ENCODE measurements at regions not wholly inside any gene's neighbourhood (a gene's known extent, or its start where the extent isn't known, plus 50 kb on each side); places are given as distances from the start of the nearest gene placed in this dataset.
"Not testable (repeated sequence)": the region's sequence is repeated elsewhere in the genome, so short reads cannot be mapped to it uniquely, and the experiment has no call there.

DNA sequence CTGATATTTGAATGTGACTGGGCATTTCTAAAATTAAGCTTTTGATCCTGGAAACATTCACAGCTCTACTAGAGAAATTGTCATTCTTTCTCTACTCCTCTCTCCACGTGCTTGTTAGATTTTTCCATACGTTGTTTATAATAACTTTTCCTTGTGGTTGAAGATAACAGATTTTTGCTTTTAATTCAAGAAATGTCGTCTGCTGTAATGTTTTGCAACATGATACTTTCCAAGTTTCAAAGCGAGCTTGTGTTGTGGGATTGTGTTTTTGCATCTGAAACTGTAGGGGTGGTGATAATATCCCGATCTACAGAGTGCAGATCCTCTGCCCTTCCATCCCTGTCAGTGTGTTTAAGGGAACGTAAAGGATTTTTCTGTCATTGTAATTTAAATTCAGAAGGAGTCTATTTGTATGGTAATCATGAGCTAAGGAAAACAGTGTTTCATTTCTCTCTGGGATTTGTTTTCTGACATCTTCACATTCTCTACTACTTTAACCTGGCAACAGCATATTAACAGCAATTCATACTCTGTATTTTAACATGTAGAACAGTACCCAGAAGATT is 321.4 kb downstream of the FAT3 start:
- no peak for DNase-seq

DNA sequence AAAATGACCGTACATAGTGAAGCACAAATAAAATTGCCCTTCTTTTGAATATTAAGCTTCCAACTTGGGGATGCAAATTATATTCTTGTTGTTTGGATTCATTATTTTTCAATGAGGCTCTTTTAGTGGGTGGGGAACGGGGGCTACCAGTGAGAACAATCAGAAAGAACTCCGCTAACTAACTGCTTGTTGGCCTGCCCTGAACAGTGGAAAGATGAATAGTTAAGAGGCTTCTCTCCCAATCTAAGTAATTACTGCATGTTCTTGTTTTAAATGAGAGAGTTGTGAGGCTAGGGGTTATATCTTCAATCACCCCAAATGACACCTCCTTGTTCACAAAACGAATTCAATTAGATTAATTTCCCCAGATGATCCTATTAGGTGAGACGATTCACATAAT is 322.0 kb downstream of the FAT3 start:
- no peak for DNase-seq

GRCh38 chr11:92550411-92550810 is 325.8 kb downstream of the FAT3 start:
- DNase-seq, result no peak

DNA sequence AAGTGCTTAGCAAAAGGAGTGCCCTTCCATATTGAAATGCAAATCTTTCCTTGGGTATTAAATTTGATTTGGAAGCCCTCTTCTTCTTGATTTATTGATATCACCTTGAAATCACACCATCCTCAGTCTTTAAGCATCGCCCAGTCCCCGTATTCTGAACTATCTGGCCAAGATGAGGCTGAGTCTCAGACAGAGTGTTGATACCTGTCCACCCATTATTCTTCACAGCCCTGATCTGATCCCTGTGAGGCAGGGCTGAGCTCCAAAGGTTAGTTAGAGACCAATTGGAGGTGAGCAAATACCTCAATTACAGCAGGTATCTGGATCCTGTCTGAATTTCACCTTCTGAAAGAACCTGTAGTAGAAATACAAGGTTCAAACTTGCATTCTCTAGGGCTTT is 326.3 kb downstream of the FAT3 start:
- no peak for DNase-seq

DNA sequence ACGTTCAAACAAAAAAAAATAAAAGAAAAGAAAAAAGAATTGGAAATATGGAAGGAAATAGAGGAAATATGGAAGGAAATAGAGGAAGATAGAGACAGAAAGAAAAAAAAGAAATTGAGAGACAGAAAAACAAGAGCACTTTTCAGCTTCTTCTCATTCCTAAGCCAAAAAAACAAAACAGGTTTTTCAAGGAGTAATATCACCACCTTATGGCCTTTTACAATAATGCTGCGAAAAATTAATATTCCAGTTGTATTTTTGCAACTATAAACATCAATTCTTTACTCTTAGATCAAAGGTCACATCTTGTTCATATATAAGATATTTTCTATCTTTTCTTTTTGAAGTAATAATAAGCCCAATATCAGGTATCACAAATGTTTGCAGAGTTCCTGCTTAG is 328.3 kb downstream of the FAT3 start:
- DNase-seq, result no peak

DNA sequence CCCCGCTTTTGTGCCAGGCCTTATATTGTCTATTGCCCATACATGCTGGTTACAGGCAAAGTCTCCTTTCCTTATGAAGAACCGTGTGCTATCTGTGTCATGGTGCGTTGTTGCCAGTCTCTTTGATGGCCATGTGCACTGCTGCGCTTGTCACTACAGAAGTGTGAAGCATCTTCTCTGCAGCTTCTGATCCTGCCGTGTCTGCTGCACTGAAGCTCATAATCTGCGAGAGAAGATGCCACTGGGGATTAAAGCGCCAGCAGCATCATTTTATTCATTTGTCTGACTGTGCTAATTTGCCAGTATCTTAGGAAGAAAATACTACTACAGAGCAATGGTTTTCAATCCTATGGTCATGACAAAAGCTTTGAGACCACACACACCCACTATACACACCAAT is 330.1 kb downstream of the FAT3 start:
- DNase-seq, result no peak

DNA sequence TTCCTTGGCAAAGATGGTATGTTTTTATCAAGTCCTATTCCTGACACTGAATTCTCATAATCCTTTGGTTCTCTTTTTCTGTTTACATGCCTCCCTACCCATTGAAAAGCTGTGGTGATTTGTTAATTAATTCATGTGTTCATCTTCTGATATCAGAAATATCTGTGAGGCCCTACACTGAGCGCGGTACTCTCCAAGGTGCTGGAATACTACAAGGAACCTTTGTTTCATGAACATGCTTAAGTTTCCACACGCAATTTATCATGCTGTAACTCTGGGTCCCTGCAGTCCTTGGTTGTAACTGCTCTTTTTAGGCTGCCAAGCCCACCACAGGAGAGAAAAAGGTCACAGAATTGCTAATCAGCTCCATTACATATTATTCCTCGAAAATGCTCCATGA is 331.8 kb downstream of the FAT3 start:
- peak; percentile 62 for DNase-seq

DNA sequence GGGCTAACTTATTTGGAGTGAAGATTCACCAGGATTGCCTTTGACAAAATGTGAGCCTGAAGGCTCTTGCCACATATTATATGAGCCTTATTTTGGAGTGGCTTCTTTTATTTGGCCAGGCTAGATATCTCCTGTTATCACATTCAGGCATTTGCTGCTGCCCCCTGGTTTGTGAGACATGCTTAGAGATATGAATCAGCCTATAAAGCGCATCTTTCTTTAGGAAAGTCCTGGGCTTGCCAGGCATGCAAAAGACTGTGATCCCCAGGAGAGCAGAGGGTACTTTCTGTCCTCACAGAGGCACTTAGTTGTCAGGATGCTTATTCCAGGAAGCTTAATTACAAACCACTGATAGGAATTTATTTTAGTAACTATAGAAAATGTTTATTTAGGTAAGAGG is 333.3 kb downstream of the FAT3 start:
- no peak for DNase-seq

DNA sequence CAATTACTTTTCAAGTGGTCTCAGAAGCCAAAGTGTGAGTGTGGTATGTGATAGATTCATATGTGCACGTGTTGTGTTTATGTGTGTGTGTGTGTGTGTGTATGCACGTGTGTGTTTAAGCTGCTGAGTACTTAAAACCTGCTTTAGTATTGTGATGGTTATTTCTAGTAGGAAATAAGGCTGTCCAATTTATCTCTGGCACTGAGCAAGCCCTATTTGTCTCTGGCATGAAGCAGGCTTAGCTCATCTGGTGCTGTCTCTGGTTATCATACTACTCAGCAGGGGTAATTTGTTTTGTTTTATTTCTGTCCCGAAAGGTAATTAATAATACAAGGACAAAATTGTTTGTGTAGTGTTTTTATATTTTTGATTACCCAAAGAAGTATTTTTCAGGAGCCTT is 333.7 kb downstream of the FAT3 start:
- DNase-seq, result no peak

DNA sequence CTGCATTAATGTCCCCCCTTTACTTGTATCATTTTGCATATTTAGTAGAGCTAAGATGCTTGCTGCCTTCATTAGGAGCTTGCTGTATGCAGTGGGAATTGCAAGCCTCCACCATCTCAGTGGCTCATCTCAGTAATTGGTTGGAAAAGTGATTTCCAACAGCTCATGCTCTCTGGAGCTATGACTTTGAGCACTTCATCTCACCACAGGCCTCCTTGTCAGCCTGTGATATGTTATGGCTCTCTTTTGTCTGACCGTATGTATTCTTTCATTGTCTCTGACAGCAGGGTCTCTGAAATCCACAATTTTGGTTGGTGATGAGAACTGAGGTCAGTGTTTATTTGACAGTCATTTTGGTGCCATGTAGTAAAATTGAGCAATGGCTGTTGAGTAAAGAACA is 345.1 kb downstream of the FAT3 start:
- DNase-seq, result no peak

DNA sequence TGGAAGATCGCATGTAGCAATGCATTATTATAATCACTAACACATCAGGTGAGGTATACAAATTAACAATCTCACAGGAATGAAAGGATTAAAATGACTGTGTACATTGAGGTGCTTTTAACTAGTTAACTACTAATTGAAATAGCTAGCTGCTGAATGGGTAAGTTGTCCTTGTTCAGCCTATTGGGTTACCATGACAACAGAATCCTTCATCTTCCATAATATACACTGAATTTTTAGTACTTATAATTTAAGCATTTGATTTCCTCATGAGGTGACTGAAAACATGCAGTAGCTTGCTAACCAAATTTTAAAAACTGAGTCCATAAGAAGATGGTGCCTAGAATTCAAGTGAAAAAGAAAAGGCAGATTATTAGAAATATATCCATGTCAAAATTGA is 347.9 kb downstream of the FAT3 start:
- no peak for DNase-seq

DNA sequence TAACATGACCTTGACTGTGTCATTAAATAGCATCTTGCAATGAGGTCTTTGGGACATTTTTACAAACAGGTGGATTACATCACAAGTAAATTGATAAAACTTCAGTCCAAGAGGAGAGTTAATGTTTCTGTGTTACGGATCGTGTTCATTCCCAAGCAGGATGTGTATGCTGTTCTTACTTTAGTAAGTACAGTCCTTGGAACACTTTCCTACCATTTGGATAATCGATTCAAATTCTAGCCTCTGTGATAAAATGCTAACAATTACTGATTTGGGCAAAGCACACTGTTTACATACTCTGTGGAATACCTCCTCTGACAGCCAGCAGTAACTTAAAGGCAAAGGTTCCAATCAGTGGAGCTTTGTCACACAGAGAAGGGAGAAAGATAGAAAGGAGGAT is 351.7 kb downstream of the FAT3 start:
- peak; percentile 11 for DNase-seq

DNA sequence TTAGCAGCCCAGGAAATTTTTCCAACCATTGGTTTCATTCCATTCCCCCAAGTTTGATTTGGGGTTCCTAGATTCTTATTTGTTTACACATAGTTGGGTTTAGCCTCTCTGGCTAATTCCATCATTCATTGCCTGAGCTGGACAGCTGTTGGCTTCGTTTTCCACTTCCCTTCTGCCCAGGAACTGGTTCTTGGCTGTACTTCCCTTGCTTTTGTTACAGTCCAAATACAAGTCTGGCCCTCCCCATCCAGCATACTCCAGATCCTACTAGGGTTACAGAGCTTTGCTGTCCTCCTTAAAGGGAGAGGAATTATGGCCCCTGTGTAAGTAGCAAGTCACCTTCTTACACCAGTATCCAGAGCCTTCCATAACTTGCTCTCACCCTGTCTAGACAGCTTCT is 356.3 kb downstream of the FAT3 start:
- DNase-seq, result peak; percentile 12

GRCh38 chr11:92588393-92588792 is 363.8 kb downstream of the FAT3 start:
- no peak for DNase-seq

- DNase-seq, result no peak
Measured at GRCh38 chr11:92589512-92589911, 364.9 kb downstream of the FAT3 start.

GRCh38 chr11:92591521-92591920 is 366.9 kb downstream of the FAT3 start:
- no peak for DNase-seq

DNA sequence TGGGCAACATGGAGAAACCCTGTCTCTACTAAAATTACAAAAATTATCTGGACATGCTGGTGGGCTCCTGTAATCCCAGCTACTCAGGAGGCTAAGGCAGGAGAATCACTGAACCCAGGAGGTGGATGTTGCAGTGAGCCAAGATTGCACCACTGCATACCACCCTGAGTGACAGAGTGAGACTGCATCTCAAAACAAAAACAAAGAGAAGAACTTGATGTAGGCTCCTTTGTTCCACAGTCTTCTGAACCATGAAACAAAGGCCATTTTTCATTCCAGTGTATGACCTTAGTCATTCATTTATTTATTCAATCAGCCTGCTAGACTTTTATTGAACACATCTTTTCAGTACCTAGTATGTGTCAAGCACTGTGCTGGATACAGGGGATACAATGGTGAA is 369.6 kb downstream of the FAT3 start:
- DNase-seq, result no peak

GRCh38 chr11:92595052-92595451 is 370.4 kb downstream of the FAT3 start:
- DNase-seq, result no peak

DNA sequence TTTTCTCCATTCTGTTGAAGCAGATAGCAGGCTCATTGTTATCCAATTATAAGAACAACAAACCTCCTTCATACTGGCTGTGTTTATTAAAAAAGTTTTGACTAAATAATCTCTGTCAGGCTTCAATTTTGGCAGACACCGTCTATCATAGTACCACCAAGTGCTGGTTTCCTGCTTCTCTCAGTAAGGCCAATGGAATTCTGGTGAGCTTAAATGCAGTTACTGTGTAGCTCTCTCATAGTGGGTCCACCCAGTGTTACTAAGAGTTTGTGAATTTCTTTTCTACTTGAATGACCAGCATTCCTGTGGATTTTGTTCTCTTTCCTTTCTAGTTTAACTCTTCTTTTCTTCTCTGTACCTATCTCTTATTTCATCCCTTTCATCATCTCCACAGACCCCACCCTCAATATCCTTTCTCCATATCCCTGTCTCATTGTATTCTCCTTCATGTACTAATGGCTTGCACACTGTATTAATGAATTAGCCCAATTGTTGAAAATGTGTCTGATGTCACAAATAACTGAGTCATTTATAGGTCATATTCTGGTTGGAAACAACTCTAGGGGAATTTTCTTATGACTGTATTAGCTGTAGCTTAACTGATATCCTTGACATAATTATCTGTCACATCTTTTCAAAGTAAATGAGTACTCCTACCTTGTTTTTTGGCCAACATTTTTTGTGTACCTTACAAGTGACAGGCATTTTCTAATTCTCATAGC is 372.1 kb downstream of the FAT3 start:
- DNase-seq, result no peak

- no peak for DNase-seq
Measured at GRCh38 chr11:92601048-92601447, 368.4 kb upstream of the MTNR1B start.

GRCh38 chr11:92605667-92606066 is 363.8 kb upstream of the MTNR1B start:
- no peak for DNase-seq

DNA sequence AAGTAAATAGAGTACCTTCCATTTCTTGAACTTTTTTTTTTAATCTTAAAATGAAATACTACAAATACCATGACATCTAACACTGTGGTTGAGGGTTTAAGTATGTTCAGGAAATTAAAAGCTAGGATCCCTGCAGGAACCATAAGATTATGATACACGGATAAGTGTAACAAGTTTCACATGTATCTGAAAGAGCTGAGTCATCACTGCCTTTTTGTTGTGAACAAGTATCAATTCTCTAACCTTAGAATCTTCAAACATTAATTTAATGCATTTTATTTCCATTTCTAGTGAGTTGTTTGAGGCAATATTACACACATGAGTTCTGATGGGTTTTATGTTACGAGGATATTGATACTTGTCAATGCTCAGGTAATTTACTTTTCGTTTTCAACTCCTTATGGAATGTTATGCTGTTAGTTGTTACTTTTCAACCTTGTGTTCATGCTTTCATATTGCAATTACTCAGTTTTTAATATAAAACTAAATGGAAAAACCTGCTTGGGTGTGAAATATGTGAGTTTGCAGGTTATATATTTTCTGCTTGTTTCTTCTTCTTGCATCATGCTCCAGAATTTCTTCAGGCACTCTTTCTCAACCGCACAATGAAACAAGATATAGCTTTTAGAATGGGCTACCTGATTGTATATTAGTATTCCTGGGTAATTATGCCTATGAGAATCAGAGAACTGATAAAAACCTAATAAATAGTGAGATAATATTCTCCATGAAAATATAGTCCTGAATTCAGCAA is 361.3 kb upstream of the MTNR1B start:
- DNase-seq, result no peak

DNA sequence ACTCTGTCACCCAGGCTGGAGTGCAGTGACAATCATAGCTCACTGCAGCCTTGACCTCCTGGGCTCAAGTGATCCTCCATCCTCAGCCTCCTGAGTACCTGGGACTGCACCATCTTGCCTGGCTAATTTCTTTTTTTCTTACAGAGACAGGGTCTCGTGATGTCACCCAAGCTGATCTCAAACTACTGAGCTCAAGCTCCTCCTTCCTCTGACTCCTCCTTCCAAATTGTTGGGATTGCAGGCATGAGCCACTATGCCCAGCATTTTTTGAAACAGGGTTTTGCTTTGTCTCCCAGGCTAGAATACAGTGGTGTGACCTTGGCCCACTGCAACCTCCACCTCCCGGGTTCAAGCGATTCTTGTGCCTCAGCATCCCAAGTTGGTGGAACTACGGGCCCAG is 358.3 kb upstream of the MTNR1B start:
- no peak for DNase-seq

- DNase-seq, result not testable (repeated sequence)
Measured at GRCh38 chr11:92618020-92618419, 351.4 kb upstream of the MTNR1B start.

Data from left kidney (tissue), 1 donor.